PC-9 (cell line): ENCODE measurements at regions not wholly inside any gene's neighbourhood (a gene's known extent, or its start where the extent isn't known, plus 50 kb on each side); places are given as distances from the start of the nearest gene placed in this dataset.

ENCODE experiments used
- BruUV-seq: library from RNA; stranded (reverse); fragments of 400-500 nt; replicated peaks from 2 replicates; lab custom pipeline; 2021; lab: Mats Ljungman, UMichigan
- CTCF ChIA-PET: fragments of 300-600 bp; sonication (Branson Sonifier 250); formaldehyde crosslinking; loops from one replicate; lab custom pipeline; 2022; ENCODE audit warnings: antibody characterized with exemption; lab: Charles Lee
- POLR2A ChIA-PET: fragments of 300-600 bp; sonication (Branson Sonifier 250); formaldehyde crosslinking; loops from one replicate; lab custom pipeline; 2022; ENCODE audit warnings: antibody characterized with exemption; ENCODE audit not compliant: unreplicated experiment; lab: Charles Lee
- DNase-seq, 2 experiments: peaks; one replicate each; pipeline versions ENCODE4 v3.0.0 to v3.0.0-alpha.2; 2015 to 2022; ENCODE audit warnings: mixed read lengths in 1 of 2
- H2AFZ ChIP-seq: fragments of 200-600 bp; sonication (generic); 2 replicates; pipeline ENCODE4 v1.8.1; 2017; ENCODE audit warnings: antibody characterized with exemption
- H3F3A ChIP-seq: fragments of 200-600 bp; sonication (generic); 2 replicates; pipeline ENCODE4 v1.8.1; 2017; ENCODE audit warnings: antibody characterized with exemption, mild to moderate bottlenecking, low read depth; ENCODE audit not compliant: insufficient read depth
- H3K27ac ChIP-seq: fragments of 200-600 bp; sonication (generic); 2 replicates; pipeline ENCODE4 v1.6.1; 2016; ENCODE audit warnings: mixed run types
- H3K27me3 ChIP-seq: fragments of 200-600 bp; sonication (generic); 2 replicates; pipeline ENCODE4 v1.6.1; 2016; ENCODE audit warnings: low read depth, mixed run types; ENCODE audit not compliant: insufficient read depth
- H3K36me3 ChIP-seq: fragments of 200-600 bp; sonication (generic); 2 replicates; pipeline ENCODE4 v1.6.1; 2016; ENCODE audit warnings: low read depth, mixed run types
- H3K4me1 ChIP-seq: fragments of 200-600 bp; sonication (generic); replicated peaks from 2 replicates; pipeline ENCODE4 v1.6.1; 2016; ENCODE audit warnings: mixed run types; ENCODE audit not compliant: insufficient read depth
- H3K4me2 ChIP-seq: fragments of 200-600 bp; sonication (generic); 2 replicates; pipeline ENCODE4 v1.6.1; 2017; ENCODE audit warnings: mixed run types
- H3K4me3 ChIP-seq: fragments of 200-600 bp; sonication (generic); 2 replicates; pipeline ENCODE4 v1.6.1; 2016; ENCODE audit warnings: mixed run types
- H3K79me2 ChIP-seq: fragments of 200-600 bp; sonication (generic); 2 replicates; pipeline ENCODE4 v1.6.1; 2017; ENCODE audit warnings: low read depth, mixed run types
- H3K9me2 ChIP-seq: fragments of 200-600 bp; sonication (generic); 2 replicates; pipeline ENCODE4 v1.8.1; 2017; ENCODE audit warnings: mild to moderate bottlenecking; ENCODE audit not compliant: insufficient read depth
- H3K9me3 ChIP-seq: fragments of 200-600 bp; sonication (generic); 2 replicates; pipeline ENCODE4 v1.8.1; 2016; ENCODE audit warnings: low read depth; ENCODE audit not compliant: insufficient read depth
- H4K20me1 ChIP-seq: fragments of 200-600 bp; sonication (generic); 2 replicates; pipeline ENCODE4 v1.8.1; 2017; ENCODE audit not compliant: insufficient read depth
- CTCF ChIP-seq: fragments of 200-600 bp; sonication (generic); conservative IDR thresholded peaks from 2 replicates; pipeline ENCODE4 v1.6.1; 2017; ENCODE audit warnings: mixed run types, antibody characterized with exemption, mild to moderate bottlenecking, moderate library complexity
- EZH2 ChIP-seq: fragments of 200-600 bp; sonication (generic); IDR thresholded peaks from 2 replicates; pipeline ENCODE4 v1.8.0; 2017; ENCODE audit warnings: antibody characterized with exemption, low read depth
- intact Hi-C: fragments of 100-400 bp; cut with micrococcal nuclease; formaldehyde crosslinking; loops from one replicate; pipeline ENCODE4 v1.10.0; 2022; ENCODE audit not compliant: unreplicated experiment

DNA sequence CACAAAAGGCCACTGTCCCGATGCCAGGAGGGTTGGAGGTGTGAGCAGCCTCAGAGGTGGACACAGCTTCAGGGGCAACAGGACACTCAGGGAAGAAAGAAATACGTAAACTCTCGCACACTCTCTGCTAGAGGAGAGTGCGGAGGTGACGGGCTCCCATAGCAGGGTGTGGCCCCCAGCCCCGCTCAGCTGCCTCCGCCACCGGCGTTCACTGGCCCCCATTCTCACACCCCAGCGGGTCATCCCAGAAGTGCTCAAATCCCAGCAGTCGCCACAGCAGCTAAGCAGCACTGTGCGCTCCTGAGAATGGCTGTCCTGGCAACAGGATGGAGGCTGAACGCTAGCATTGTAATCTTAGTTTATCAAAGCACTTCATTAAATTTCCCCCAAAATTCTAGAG lies 315.6 kb upstream of the SALL3 start:
- intact Hi-C loops: no loop called here
- H3K4me1 ChIP-seq: no peaks in the 10 kb centered on the region
- H3K36me3 ChIP-seq: no peaks in the 10 kb centered on the region
- POLR2A ChIA-PET: no interaction called here
- no peaks in the 10 kb centered on the region for H3F3A ChIP-seq
- H3K9me3 ChIP-seq: no peaks in the 10 kb centered on the region
- no peaks in the 10 kb centered on the region for H3K9me2 ChIP-seq
- H3K27ac ChIP-seq: no peak overlapping the region
- no peak overlapping the region for H3K4me2 ChIP-seq
- CTCF ChIA-PET: no interaction called here
- H3K27me3 ChIP-seq: peaks cover 74% of the 10 kb centered on the region
- TF ChIP-seq EZH2: no peak
- no peak for TF ChIP-seq CTCF
- H2AFZ ChIP-seq: no peak overlapping the region
- BruUV-seq: no TSS peak
- H3K4me3 ChIP-seq: no peak overlapping the region
- H4K20me1 ChIP-seq: no peaks in the 10 kb centered on the region
- no peaks in the 10 kb centered on the region for H3K79me2 ChIP-seq
- DNase-seq: no peak

DNA sequence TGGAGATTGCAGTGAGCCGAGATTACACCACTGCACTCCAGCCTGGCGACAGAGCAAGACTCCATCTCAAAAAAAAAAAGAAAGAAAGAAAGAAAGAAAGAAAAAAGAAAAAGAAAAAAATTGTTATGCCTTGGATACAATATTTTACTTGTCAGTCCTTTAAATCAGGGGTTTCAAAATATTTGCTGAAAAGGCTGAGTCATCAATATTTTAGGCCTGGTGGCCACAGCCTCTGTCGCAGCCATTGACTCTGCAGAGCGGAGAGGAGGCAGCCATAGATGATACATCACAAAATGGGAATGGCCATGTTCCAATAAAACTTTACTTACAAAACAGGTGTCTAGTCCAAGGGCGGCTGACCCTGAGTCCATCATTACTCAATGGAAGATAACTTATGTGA lies 314.8 kb upstream of the SALL3 start:
- intact Hi-C loops: no loop called here
- Histone ChIP-seq H3K79me2 (no peaks in the 10 kb centered on the region), H3F3A (no peaks in the 10 kb centered on the region), H3K4me2 (no peak overlapping the region), H3K4me3 (no peak overlapping the region), H2AFZ (no peak overlapping the region), H4K20me1 (no peaks in the 10 kb centered on the region), H3K36me3 (no peaks in the 10 kb centered on the region), H3K4me1 (no peaks in the 10 kb centered on the region), H3K9me3 (no peaks in the 10 kb centered on the region), H3K27me3 (peaks cover 74% of the 10 kb centered on the region), H3K9me2 (no peaks in the 10 kb centered on the region), H3K27ac (no peak overlapping the region)
- no peak for DNase-seq
- BruUV-seq: no TSS peak
- ChIA-PET POLR2A (no interaction called here), CTCF (no interaction called here)
- TF ChIP-seq EZH2 (no peak), CTCF (no peak)

- Histone ChIP-seq H3K27ac (no peak overlapping the region), H3K9me3 (no peaks in the 10 kb centered on the region), H2AFZ (no peak overlapping the region), H3K4me1 (no peaks in the 10 kb centered on the region), H3K9me2 (no peaks in the 10 kb centered on the region), H3K79me2 (no peaks in the 10 kb centered on the region), H3K4me3 (no peak overlapping the region), H3K27me3 (peaks cover 71% of the 10 kb centered on the region), H3F3A (no peaks in the 10 kb centered on the region), H3K4me2 (no peak overlapping the region), H3K36me3 (no peaks in the 10 kb centered on the region), H4K20me1 (no peaks in the 10 kb centered on the region)
- CTCF ChIA-PET: no interaction called here
- no TSS peak for BruUV-seq
- POLR2A ChIA-PET: no interaction called here
- no peak for DNase-seq
- TF ChIP-seq EZH2: no peak
- TF ChIP-seq CTCF: no peak
- intact Hi-C loops: no loop called here
Observed at GRCh38 chr18:78665644-78666043, 314.0 kb upstream of the SALL3 start.
